ENCODE measurements at regions not wholly inside any gene's neighbourhood (a gene's known extent, or its start where the extent isn't known, plus 50 kb on each side); places are given as distances from the start of the nearest gene placed in this dataset.

- no peak for DNase-seq (ENCODE audit: low spot score)
Measured at GRCh38 chr7:156073366-156074052, 261.2 kb upstream of the SHH start.

DNA sequence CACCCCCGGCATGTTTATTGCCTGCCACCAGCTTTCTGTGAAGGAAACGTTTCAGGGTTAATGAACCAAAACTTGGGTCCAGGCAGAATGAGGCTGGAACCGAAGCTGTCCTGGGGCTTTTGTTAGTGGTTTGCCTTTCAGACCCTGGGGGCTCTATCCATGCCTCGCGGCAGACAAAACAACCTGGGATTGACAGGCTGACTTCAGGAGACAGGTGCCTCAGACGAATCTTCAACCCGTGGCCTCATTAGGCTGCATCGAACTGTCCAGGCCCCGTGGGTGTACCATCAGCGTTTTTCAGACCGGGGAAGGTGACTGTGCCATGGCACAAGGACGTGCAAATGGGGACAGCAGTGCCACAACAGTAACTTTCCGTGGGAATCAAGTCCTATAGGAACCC lies 259.3 kb upstream of the SHH start:
- DNase-seq (ENCODE audit: low spot score) = no peak

DNA sequence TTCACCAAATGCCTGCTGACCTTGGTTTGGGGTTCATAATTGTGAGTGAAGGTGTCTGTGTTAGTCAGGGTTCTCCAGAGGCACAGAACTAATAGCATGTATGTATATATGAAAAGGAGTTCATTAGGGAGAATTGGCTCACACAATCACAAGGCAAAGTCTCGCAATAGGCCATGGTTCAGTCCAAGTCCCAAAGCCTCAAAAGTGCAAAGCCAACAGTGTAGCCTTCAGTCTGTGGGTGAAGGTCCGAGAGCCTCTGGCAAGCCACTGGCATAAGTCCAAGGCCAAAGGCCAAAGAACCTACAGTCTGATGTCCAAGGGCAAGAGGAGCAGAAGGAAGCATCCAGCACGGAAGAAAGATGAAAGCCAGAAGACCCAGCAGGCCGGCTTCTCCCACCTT lies 257.6 kb upstream of the SHH start:
- no peak for DNase-seq (ENCODE audit: low spot score)

GRCh38 chr7:156067156-156067555 lies 254.9 kb upstream of the SHH start:
- no peak for DNase-seq (ENCODE audit: low spot score)

DNA sequence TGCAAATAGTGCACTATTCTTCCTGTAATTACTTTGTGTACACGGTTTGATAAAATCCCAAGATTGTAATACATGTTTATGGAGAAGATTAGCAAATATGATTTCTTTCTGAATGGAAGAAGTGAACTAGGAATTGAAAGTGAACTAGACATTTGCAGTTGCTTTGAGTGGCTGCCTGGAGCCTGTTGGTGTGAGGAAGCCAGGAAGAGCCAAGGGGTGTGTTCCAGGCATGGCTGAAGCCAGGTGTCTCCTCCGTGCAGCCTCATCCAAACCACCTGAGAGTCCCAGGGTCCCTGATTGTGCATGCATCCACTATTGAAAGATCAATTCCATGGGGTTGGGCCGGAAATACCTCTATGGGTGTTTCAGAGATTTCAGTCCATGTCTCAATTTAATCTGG lies 253.1 kb upstream of the SHH start:
- DNase-seq (ENCODE audit: low spot score) = no peak

GRCh38 chr7:156064971-156065386 lies 252.7 kb upstream of the SHH start:
- peak; percentile 87 for DNase-seq (ENCODE audit: low spot score)

- no peak for DNase-seq (ENCODE audit: low spot score)
Measured at GRCh38 chr7:156063241-156063810, 251.1 kb upstream of the SHH start.

GRCh38 chr7:156062286-156062685 lies 250.0 kb upstream of the SHH start:
- DNase-seq (ENCODE audit: low spot score) = no peak

DNA sequence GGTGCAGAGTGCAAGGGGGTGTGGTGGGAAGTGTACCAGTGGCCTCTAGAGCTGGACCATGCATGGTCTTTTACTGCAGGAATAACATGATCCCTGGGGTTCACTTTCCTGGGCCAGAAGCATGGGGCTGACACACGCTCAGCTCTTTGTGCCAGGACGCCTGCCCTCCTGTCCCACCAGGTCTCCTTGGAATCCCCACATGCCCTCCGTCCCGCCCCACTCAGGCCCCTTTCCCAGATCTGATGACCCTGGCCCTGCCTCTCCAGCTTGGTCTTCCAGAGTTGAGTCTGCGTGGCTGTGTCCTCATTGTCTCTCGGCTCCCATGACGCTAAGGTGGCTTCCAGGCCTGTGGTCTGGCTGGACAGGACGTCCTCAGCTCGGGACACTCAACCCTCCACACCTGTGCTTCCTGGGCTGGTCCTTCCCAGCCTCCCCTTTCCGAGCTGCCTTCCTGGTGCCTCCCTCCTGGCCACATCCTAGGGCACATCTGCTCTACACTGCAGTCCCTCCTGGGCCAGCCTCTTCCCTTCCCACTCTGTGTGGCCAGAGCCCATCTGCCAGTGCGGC lies 249.5 kb upstream of the SHH start:
- no peak for DNase-seq (ENCODE audit: low spot score)

- no peak for DNase-seq (ENCODE audit: low spot score)
Measured at GRCh38 chr7:156060925-156061324, 248.7 kb upstream of the SHH start.

DNA sequence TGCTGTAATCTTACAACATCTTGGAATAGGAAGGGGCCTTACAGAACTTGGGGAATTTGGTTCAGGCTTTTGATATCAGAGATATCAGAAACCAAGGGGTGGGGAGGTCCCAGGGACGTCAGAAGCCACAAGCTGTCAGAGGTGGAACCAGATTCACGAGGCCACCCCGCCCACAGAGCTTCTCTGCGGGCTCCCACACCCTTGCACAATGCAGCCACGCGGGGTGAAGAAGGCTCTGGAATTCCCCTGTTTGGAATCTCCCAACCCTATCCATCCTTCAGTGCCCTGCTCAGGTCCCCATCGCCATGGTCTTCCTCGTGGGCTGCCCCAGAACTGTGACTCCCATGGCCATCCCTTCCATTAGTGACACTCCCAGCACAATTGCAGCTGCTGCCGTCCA lies 247.1 kb upstream of the SHH start:
- DNase-seq (ENCODE audit: low spot score) = no peak

DNA sequence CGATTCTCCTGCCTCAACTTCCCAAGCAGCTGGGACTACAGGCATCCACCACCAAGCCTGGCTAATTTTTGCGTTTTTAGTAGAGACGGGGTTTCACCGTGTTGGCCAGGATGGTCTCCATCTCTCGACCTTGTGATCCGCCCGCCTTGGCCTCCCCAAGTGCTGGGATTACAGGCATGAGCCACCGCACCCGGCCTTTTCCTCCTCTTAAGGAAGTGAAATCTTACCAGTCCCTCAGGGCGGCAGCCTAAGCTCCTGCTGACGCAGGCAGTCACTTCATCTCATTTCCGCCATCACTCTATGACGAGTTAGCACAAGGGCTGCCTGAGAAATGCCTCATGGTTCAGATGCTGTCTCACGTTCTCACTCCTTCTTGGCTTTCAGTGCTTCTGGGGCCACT lies 246.0 kb upstream of the SHH start:
- no peak for DNase-seq (ENCODE audit: low spot score)

GRCh38 chr7:156056534-156056933 lies 244.3 kb upstream of the SHH start:
- DNase-seq (ENCODE audit: low spot score) = no peak

GRCh38 chr7:156055206-156055822 lies 243.1 kb upstream of the SHH start:
- DNase-seq (ENCODE audit: low spot score) = no peak

- no peak for DNase-seq (ENCODE audit: low spot score)
Measured at GRCh38 chr7:156051884-156052283, 239.6 kb upstream of the SHH start.

GRCh38 chr7:156050636-156051569 lies 238.6 kb upstream of the SHH start:
- DNase-seq (ENCODE audit: low spot score) = no peak

GRCh38 chr7:156049366-156049765 lies 237.1 kb upstream of the SHH start:
- no peak for DNase-seq (ENCODE audit: low spot score)

DNA sequence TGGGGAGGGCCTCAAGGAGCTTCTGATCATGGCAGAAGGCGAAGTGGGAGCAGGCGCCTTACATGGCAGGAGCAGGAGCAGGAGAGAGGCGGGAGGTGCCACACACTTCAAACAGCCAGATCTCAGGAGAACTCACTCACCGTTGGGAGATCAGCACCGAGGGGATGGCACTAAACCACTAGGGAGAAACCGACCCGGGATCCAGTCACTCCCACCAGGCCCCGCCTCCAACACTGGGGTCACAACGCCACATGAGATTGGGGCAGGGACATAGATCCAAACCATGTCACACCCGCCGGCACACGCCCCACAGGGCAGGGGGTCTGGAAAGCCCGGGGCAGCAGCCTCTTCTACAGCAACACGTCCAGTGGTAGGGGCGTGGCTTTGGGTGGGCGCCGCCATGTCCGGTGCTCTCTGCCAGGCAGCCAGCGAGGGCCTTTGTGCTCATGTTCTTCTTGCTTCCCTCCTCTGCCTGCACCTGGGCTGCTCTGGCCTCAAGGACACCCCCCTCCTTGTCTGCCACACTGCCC lies 233.8 kb upstream of the SHH start:
- no peak for DNase-seq (ENCODE audit: low spot score)

DNA sequence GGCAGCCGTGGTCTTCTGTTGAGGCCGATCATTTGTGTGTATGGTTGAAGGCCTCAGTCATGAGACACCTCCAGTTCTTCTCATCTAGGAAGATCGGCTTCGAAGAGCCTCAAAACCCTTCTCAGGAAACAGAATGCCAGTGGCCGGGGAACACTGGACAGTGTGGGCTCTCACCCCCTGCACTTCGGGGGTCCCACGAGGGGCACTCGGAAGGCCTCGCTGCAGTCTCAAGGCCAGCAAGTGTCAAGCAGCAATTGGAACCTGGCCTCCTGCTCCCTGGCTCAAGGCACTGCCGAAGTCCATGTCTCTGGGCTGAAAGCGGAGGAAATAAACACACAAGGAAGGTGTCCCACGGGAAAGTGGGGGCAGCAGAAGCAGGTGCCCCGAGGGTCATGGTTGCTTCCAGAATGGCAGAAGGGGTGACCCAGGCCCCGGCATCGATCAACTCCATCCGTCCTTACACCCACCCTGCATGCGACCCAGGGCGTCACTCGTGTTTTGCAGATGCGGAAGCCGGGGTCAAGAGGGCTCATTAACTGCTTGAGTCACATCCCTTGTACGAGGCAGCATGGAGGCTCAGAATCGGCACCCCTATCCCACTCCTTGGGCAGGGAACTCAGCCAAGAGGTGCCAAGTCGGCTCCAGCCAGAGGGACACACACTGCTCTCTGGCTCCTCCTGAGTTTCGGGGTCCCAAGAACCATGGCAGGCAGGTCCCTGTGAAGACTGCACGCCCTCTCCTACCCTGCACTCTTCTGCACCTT lies 231.3 kb upstream of the SHH start:
- DNase-seq (ENCODE audit: low spot score) = no peak

GRCh38 chr7:156041398-156041797 lies 229.1 kb upstream of the SHH start:
- DNase-seq (ENCODE audit: low spot score) = no peak

Measured in umbilical cord (tissue), 1 donor.